CD14-positive monocyte (primary cell): ENCODE measurements at regions not wholly inside any gene's neighbourhood (a gene's known extent, or its start where the extent isn't known, plus 50 kb on each side); places are given as distances from the start of the nearest gene placed in this dataset.

ENCODE experiments used
- DNase-seq, 3 donors: peaks; one replicate each; pipeline ENCODE4 v3.0.0-alpha.2; 2011 to 2022
- H2AFZ ChIP-seq: 2 replicates; pipeline ENCODE4 v1.6.0; 2012; ENCODE audit warnings: mild to moderate bottlenecking, low read depth, low read length, inconsistent platforms; ENCODE audit not compliant: insufficient read depth, poor library complexity, severe bottlenecking
- H3K27ac ChIP-seq, 2 donors: 1 replicate in 1 of 2; 2 replicates in 1 of 2; pipeline ENCODE4 v1.5.1; 2012 to 2013; ENCODE audit warnings: low read length in 2 of 2, control low read depth in 1 of 2, inconsistent platforms in 1 of 2, low read depth in 1 of 2, mild to moderate bottlenecking in 1 of 2
- H3K27me3 ChIP-seq, 2 donors: one replicate each; pipeline versions ENCODE4 v1.6.0 to v1.6.1; 2011 to 2013; ENCODE audit warnings: low read length in 2 of 2; ENCODE audit not compliant: control insufficient read depth in 2 of 2, insufficient read depth in 2 of 2
- H3K36me3 ChIP-seq, 2 donors: replicated peaks in 1 of 2; 1 replicate in 1 of 2; 2 replicates in 1 of 2; pipeline versions ENCODE4 v1.5.1 to v1.6.1; 2012 to 2013; ENCODE audit warnings: low read length in 2 of 2, control low read depth in 1 of 2, inconsistent platforms in 1 of 2, mild to moderate bottlenecking in 1 of 2; ENCODE audit not compliant: insufficient read depth in 2 of 2, control insufficient read depth in 1 of 2
- H3K4me1 ChIP-seq, 2 donors: 1 replicate in 1 of 2; 2 replicates in 1 of 2; pipeline versions ENCODE4 v1.5.1 to v1.6.1; 2012 to 2013; ENCODE audit warnings: low read length in 2 of 2, control low read depth in 1 of 2, inconsistent platforms in 1 of 2, mild to moderate bottlenecking in 1 of 2, moderate library complexity in 1 of 2; ENCODE audit not compliant: insufficient read depth in 2 of 2, control insufficient read depth in 1 of 2
- H3K4me2 ChIP-seq: replicated peaks from 2 replicates; pipeline ENCODE3; 2012; ENCODE audit warnings: low read length, moderate library complexity, mild to moderate bottlenecking; ENCODE audit not compliant: poor library complexity, severe bottlenecking; ENCODE audit errors: extremely low read depth
- H3K4me3 ChIP-seq, 3 experiments: fragments of 200-600 bp in 1 of 3; sonication (generic) in 1 of 3; replicated peaks in 1 of 3; 1 replicate in 2 of 3; 2 replicates in 1 of 3; pipeline ENCODE4 v1.5.1; 2011 to 2013; ENCODE audit warnings: low read length in 3 of 3, mild to moderate bottlenecking in 3 of 3, control low read depth in 2 of 3, low read depth in 2 of 3, inconsistent platforms in 1 of 3, moderate library complexity in 1 of 3
- H3K79me2 ChIP-seq: 2 replicates; pipeline ENCODE4 v1.6.0; 2012; ENCODE audit warnings: mild to moderate bottlenecking, control low read depth, inconsistent platforms, low read length, moderate library complexity; ENCODE audit not compliant: insufficient read depth
- H3K9ac ChIP-seq: 2 replicates; pipeline ENCODE4 v1.6.0; 2017; ENCODE audit warnings: low read length, mild to moderate bottlenecking; ENCODE audit not compliant: insufficient read depth, poor library complexity, severe bottlenecking
- H3K9me3 ChIP-seq, 2 donors: replicated peaks in 1 of 2; 1 replicate in 1 of 2; 2 replicates in 1 of 2; pipeline versions ENCODE4 v1.5.1 to v1.6.1; 2012 to 2013; ENCODE audit warnings: low read length in 2 of 2, control low read depth in 1 of 2; ENCODE audit not compliant: control insufficient read depth in 1 of 2, insufficient read depth in 1 of 2
- H4K20me1 ChIP-seq: 2 replicates; pipeline ENCODE4 v1.6.0; 2012; ENCODE audit warnings: mild to moderate bottlenecking, low read length, control low read depth, moderate library complexity; ENCODE audit not compliant: insufficient read depth
- H3K27ac Mint-ChIP-seq, 7 donors: one replicate each; pipeline ENCODE4 v1.8.0; 2020; ENCODE audit warnings: mild to moderate bottlenecking in 7 of 7, mixed read lengths in 7 of 7, moderate library complexity in 6 of 7, inconsistent platforms in 2 of 7
- H3K27me3 Mint-ChIP-seq, 3 donors: one replicate each; pipeline ENCODE4 v1.8.0; 2021 to 2022; ENCODE audit warnings: low read depth in 3 of 3, mild to moderate bottlenecking in 3 of 3, mixed read lengths in 3 of 3, moderate library complexity in 3 of 3, inconsistent platforms in 1 of 3
- H3K36me3 Mint-ChIP-seq, 2 donors: one replicate each; pipeline ENCODE4 v1.8.0; 2020; ENCODE audit warnings: mixed read lengths in 2 of 2, inconsistent platforms in 1 of 2, mild to moderate bottlenecking in 1 of 2
- H3K4me1 Mint-ChIP-seq: one replicate; pipeline ENCODE4 v1.8.0; 2020; ENCODE audit warnings: mild to moderate bottlenecking, mixed read lengths
- H3K4me3 Mint-ChIP-seq, 2 donors: one replicate each; pipeline ENCODE4 v1.8.0; 2020; ENCODE audit warnings: mild to moderate bottlenecking in 2 of 2, mixed read lengths in 2 of 2, moderate library complexity in 1 of 2
- H3K9me3 Mint-ChIP-seq, 7 donors: one replicate each; pipeline ENCODE4 v1.8.0; 2020 to 2022; ENCODE audit warnings: mixed read lengths in 7 of 7, mild to moderate bottlenecking in 6 of 7, moderate library complexity in 6 of 7, inconsistent platforms in 2 of 7
- WGBS: methylation state at CpG from one replicate; pipeline ENCODE4 v1.1.5; 2013; ENCODE audit warnings: missing lambda C conversion rate; ENCODE audit not compliant: insufficient coverage; 5-methylcytosine and 5-hydroxymethylcytosine counted together
- intact Hi-C, 2 donors: fragments of 100-400 bp; cut with micrococcal nuclease; formaldehyde crosslinking; loops; one replicate each; pipeline versions ENCODE4 v1.15.0 to v1.15.1; 2023
- TF ChIP-seq, protein P1 (sequence below): fragments of 200-600 bp; IDR thresholded peaks from one replicate; pipeline ENCODE4 v1.8.0; 2022; ENCODE audit warnings: antibody characterized with exemption, mild to moderate bottlenecking

- intact Hi-C loops, result no loop called here
- H3K36me3 Mint-ChIP-seq, result no peaks in the 10 kb centered on the region
- TF ChIP-seq, protein P1, sequence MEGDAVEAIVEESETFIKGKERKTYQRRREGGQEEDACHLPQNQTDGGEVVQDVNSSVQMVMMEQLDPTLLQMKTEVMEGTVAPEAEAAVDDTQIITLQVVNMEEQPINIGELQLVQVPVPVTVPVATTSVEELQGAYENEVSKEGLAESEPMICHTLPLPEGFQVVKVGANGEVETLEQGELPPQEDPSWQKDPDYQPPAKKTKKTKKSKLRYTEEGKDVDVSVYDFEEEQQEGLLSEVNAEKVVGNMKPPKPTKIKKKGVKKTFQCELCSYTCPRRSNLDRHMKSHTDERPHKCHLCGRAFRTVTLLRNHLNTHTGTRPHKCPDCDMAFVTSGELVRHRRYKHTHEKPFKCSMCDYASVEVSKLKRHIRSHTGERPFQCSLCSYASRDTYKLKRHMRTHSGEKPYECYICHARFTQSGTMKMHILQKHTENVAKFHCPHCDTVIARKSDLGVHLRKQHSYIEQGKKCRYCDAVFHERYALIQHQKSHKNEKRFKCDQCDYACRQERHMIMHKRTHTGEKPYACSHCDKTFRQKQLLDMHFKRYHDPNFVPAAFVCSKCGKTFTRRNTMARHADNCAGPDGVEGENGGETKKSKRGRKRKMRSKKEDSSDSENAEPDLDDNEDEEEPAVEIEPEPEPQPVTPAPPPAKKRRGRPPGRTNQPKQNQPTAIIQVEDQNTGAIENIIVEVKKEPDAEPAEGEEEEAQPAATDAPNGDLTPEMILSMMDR, result no peak
- peaks cover 0 to 5% (median 2%) of the 10 kb centered on the region in 7 donors for H3K9me3 Mint-ChIP-seq
- H3K27me3 Mint-ChIP-seq, result no peaks in the 10 kb centered on the region
- H4K20me1 ChIP-seq, result no peaks in the 10 kb centered on the region
- H3K4me1 ChIP-seq, result no peaks in the 10 kb centered on the region
- no peaks in the 10 kb centered on the region for H3K4me1 Mint-ChIP-seq
- H2AFZ ChIP-seq, result no peak overlapping the region
- H3K4me3 ChIP-seq, result no peak overlapping the region
- WGBS, result 93% methylated on average over 2 of the region's 4 CpGs
- H3K27me3 ChIP-seq, result no peaks in the 10 kb centered on the region
- no peak overlapping the region for H3K4me2 ChIP-seq
- no peak overlapping the region for H3K4me3 Mint-ChIP-seq
- H3K9ac ChIP-seq, result no peak overlapping the region
- no peak overlapping the region for H3K27ac Mint-ChIP-seq
- H3K27ac ChIP-seq, result no peak overlapping the region
- no peaks in the 10 kb centered on the region for H3K79me2 ChIP-seq
- no peaks in the 10 kb centered on the region for H3K9me3 ChIP-seq
- H3K36me3 ChIP-seq, result no peaks in the 10 kb centered on the region
- DNase-seq, result no peak
Observed at GRCh38 chr15:46441294-46442062, 806.6 kb downstream of the SQOR start.

DNA sequence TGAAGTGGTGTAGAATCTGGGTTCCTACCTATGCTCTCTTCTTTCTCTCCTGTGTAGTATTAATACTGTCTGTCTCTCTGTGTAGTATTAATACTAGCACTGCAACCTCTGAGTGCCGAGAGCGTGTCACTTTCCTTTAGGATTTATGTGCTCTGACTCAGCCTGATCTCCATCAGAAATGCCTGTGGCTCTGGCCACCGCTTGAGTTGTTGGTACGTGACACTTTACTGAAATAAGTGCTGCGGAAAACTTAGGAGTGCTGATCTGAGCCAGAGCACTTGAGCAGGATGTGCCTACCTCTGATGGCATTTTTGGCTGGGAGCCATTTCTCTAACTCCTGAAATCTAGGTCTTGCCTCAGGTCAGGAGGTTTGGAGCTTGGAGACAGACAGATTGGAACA is 807.4 kb downstream of the SQOR start:
- Mint-ChIP-seq H3K27me3 (no peaks in the 10 kb centered on the region), H3K4me1 (no peaks in the 10 kb centered on the region), H3K4me3 (no peak overlapping the region), H3K36me3 (no peaks in the 10 kb centered on the region), H3K9me3 (peaks cover 0 to 5% (median 2%) of the 10 kb centered on the region in 7 donors), H3K27ac (no peak overlapping the region)
- no peaks in the 10 kb centered on the region for H3K27me3 ChIP-seq
- no peaks in the 10 kb centered on the region for H3K36me3 ChIP-seq
- TF ChIP-seq, protein P1, result no peak
- no peak overlapping the region for H3K4me2 ChIP-seq
- no peak overlapping the region for H3K9ac ChIP-seq
- intact Hi-C loops, result no loop called here
- no peak overlapping the region for H3K27ac ChIP-seq
- no peaks in the 10 kb centered on the region for H3K4me1 ChIP-seq
- no peak overlapping the region for H3K4me3 ChIP-seq
- H3K79me2 ChIP-seq, result no peaks in the 10 kb centered on the region
- 87% methylated on average over 5 of the region's 5 CpGs for WGBS
- no peak overlapping the region for H2AFZ ChIP-seq
- no peaks in the 10 kb centered on the region for H4K20me1 ChIP-seq
- no peak for DNase-seq
- no peaks in the 10 kb centered on the region for H3K9me3 ChIP-seq
